IPS-NIHi7 (cell line): ENCODE measurements at regions not wholly inside any gene's neighbourhood (a gene's known extent, or its start where the extent isn't known, plus 50 kb on each side); places are given as distances from the start of the nearest gene placed in this dataset.
A peak's percentile ranks its signal among the peaks of the same experiment; 100 is the strongest.

Experiments
- DNase-seq: peaks from one replicate; pipeline ENCODE4 v3.0.0; 2012; ENCODE audit warnings: mixed read lengths; ENCODE audit errors: extremely low spot score

GRCh38 chr3:30263238-30263924, 343.0 kb upstream of the TGFBR2 start:
- DNase-seq = no peak

- DNase-seq = no peak
These were observed 342.5 kb upstream of the TGFBR2 start for GRCh38 chr3:30263925-30264313.

GRCh38 chr3:30266524-30266923, 339.9 kb upstream of the TGFBR2 start:
- no peak for DNase-seq

GRCh38 chr3:30268288-30268687, 338.1 kb upstream of the TGFBR2 start:
- no peak for DNase-seq

- no peak for DNase-seq
These were observed 336.5 kb upstream of the TGFBR2 start for GRCh38 chr3:30269751-30270445.

- DNase-seq = no peak
These were observed 334.6 kb upstream of the TGFBR2 start for GRCh38 chr3:30271781-30272180.

- no peak for DNase-seq
These were observed 332.9 kb upstream of the TGFBR2 start for GRCh38 chr3:30273304-30274072.

- no peak for DNase-seq
These were observed 328.9 kb upstream of the TGFBR2 start for GRCh38 chr3:30277494-30277893.

- no peak for DNase-seq
These were observed 324.9 kb upstream of the TGFBR2 start for GRCh38 chr3:30281526-30281925.

GRCh38 chr3:30282154-30282696, 324.2 kb upstream of the TGFBR2 start:
- peak; percentile 53 for DNase-seq

- no peak for DNase-seq
These were observed 321.0 kb upstream of the TGFBR2 start for GRCh38 chr3:30285188-30286006.

- no peak for DNase-seq
These were observed 320.3 kb upstream of the TGFBR2 start for GRCh38 chr3:30286007-30286669.

- DNase-seq = no peak
These were observed 319.6 kb upstream of the TGFBR2 start for GRCh38 chr3:30286811-30287210.

GRCh38 chr3:30288830-30289229, 317.6 kb upstream of the TGFBR2 start:
- DNase-seq = no peak

- no peak for DNase-seq
These were observed 317.1 kb upstream of the TGFBR2 start for GRCh38 chr3:30289324-30289723.

GRCh38 chr3:30289766-30290165, 316.6 kb upstream of the TGFBR2 start:
- DNase-seq = no peak

- no peak for DNase-seq
These were observed 315.9 kb upstream of the TGFBR2 start for GRCh38 chr3:30290479-30290878.

GRCh38 chr3:30292192-30292893, 314.1 kb upstream of the TGFBR2 start:
- DNase-seq = no peak

GRCh38 chr3:30293621-30294240, 312.7 kb upstream of the TGFBR2 start:
- no peak for DNase-seq

GRCh38 chr3:30294241-30294667, 312.1 kb upstream of the TGFBR2 start:
- peak; percentile 16 for DNase-seq
